ENCODE measurements at regions not wholly inside any gene's neighbourhood (a gene's known extent, or its start where the extent isn't known, plus 50 kb on each side); places are given as distances from the start of the nearest gene placed in this dataset.

DNA sequence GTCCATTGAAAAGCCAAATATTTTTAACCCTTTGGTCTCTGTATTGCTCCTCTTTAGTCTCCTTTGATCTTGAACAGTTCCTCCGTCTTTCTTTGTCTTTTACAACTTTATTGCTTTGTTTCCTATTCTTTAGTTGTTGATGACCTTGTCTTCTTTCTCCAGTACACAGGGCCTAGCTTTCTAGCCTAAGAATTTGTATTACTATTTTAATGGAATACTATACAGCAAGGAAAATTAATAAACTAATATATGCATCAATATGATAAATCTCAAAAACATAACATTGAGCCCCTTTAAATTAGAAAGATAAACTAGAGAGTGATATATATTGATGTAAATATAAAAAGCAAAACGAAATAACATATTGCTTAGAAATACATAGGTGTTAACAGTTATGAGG is 88.7 kb downstream of the NR1D2 start:
- TF ChIP-seq, protein P1, sequence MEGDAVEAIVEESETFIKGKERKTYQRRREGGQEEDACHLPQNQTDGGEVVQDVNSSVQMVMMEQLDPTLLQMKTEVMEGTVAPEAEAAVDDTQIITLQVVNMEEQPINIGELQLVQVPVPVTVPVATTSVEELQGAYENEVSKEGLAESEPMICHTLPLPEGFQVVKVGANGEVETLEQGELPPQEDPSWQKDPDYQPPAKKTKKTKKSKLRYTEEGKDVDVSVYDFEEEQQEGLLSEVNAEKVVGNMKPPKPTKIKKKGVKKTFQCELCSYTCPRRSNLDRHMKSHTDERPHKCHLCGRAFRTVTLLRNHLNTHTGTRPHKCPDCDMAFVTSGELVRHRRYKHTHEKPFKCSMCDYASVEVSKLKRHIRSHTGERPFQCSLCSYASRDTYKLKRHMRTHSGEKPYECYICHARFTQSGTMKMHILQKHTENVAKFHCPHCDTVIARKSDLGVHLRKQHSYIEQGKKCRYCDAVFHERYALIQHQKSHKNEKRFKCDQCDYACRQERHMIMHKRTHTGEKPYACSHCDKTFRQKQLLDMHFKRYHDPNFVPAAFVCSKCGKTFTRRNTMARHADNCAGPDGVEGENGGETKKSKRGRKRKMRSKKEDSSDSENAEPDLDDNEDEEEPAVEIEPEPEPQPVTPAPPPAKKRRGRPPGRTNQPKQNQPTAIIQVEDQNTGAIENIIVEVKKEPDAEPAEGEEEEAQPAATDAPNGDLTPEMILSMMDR (conservative IDR thresholded peaks at IDR 0.05), result no peak
- H3K27ac ChIP-seq, result no peak overlapping the region

DNA sequence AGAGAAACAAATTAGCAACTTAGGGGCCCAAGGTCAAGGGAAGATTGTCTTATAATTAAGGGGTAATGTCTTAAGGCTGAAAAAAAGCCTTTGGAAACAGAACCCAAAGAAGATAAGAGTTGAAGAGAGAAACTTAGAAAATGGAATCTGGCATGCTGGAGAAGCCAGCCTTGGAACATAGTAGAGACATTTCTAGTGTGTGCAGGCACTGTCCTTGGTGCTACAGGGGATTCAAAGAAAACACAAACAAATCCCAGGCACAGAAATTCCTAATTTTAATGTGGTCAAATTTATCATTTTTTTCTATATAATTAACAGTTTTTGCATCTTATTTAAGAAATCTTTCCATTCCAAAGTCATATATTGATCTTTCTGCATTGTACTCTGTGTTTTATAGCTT is 89.4 kb downstream of the NR1D2 start:
- no peak overlapping the region for H3K27ac ChIP-seq

DNA sequence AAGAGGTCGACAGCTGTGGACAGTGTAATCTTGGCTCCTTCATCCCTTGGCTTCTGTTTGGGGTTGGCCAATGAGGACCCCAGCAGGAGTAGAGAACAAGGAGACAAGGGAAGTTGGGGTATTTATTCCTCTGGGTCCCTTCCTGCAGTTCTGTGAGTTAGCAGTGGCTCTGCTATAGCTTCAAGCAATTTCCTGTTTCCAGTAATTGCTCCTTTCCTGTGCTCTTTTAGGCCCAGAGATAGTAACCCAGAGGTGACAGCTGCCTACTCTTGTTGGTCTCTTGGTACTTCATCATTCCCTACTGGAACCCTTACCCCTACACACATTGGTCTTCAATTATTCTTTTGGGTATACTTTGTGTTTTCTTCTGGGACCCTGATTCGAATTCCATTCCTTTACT is 92.9 kb downstream of the NR1D2 start:
- TF ChIP-seq, protein P1 (conservative IDR thresholded peaks at IDR 0.05), result no peak
- H3K27ac ChIP-seq, result no peak overlapping the region

More for the DNA sequence above, 89.4 kb downstream of the NR1D2 start:
- TF ChIP-seq, protein P1 (conservative IDR thresholded peaks at IDR 0.05), result no peak

DNA sequence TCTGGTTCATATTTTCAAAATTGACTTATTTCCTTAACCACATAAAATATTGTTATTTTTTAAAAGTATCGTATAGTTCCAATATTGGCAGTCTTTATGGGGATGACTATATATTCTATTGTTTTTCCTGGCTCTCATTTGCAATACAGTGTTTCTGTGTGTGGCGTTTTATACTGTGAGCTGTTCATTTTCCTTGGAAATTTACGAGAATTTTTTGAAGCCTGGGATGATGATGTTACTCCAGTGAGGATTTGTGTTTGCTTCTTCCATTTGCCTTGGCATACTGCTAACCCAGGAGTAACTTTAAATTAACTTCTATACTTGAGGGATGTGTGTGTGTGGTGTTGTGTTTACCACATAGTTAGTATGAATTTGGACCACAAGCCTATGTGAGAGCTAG is 95.2 kb downstream of the NR1D2 start:
- TF ChIP-seq, protein P1 (conservative IDR thresholded peaks at IDR 0.05), result no peak
- H3K27ac ChIP-seq, result no peak overlapping the region

DNA sequence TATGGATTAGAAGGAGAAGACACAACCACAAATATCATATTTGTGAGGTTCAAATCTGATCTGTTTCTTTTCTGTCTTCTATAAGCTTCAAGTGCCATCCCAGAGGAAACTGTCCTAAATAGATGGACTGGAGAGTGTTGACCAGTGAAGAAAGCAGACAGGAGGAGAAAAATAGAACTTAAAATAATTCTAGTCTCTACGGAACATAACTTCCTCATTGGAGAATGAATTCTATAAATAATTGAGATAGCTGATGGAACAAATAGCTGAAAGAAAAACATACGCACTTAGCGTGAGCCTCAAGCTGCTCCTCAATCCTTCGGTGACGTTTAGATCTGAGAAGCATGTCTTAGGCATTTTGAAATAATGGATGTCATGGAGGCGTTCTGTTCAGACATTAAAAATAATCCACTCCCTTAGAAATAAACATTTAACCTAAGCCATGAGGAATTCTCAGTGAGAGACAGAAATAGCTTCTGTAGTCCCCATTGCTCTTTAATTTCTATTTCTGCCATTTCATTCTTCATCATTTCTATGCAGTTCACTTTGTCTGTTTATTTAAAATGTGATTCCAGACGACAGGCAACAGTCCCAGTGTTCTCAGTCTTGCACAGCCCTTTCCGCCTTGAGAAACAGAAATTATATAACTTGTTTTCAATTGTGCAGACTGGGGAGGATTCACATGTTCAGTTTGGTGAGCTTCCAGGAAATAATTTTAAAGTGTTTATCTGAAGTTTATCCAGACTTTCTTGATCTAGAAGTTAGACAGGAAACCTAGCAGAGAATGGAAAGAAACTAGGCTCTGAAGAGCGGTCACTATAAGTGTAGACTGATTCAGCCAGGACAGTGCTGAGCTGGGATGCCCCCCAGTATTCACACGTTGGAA is 97.3 kb downstream of the NR1D2 start:
- TF ChIP-seq, protein P1 (conservative IDR thresholded peaks at IDR 0.05), result no peak
- peak overlapping the region; percentile 34; the same call in 1 of the 2 replicates for H3K27ac ChIP-seq

DNA sequence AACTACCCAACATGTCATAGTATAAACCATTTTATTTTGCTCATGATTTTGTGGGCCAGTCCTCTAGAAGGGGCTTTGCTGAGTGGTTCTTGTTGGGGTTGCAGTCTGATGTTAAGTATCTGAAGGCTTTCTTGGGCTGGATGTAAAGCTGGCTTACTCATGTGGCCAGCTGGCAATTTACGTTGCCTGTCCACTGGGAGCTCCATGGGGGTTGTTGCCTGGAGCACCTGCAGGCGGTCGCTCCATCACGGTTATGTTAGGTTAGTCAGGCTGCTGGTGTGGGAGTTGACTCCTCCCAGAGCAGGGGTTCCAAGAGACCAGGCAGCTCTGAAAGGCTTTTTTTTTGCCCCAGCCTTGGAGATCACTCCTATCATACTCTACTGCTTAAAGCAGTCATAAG is 98.1 kb downstream of the NR1D2 start:
- TF ChIP-seq, protein P1 (conservative IDR thresholded peaks at IDR 0.05), result no peak
- H3K27ac ChIP-seq, result peak overlapping the region; percentile 34; the same call in 1 of the 2 replicates

DNA sequence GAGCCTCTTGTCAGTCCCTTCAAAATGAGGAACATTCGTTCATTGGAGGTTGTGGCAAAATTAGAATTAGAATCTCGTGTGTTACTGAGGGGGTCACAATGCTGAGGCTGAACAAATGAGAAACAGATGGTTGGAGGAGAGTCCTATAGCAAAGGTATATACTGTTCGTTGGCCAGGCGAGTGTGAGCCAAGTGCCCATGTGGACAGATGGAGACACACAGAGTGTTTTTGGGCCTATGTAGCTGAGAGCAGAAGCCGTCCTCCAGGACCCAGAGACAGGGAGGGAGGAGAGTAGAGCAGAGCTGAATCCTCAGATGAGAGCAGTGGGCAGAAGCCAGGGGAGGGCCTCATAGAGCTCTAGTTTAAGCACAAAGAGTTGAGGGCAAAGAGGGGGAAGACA is 98.9 kb downstream of the NR1D2 start:
- TF ChIP-seq, protein P1 (conservative IDR thresholded peaks at IDR 0.05), result no peak
- H3K27ac ChIP-seq, result no peak overlapping the region

Measured in VCaP (cell line).